DND-41 (cell line): ENCODE measurements at regions not wholly inside any gene's neighbourhood (a gene's known extent, or its start where the extent isn't known, plus 50 kb on each side); places are given as distances from the start of the nearest gene placed in this dataset.

Experiments used
- ATAC-seq: fragments of 200-7000 bp; cut with Tn5 transposase; 3 replicates; pipeline ENCODE4 v1.9.1; 2021; ENCODE audit warnings: low read depth; ENCODE audit not compliant: insufficient read depth
- DNase-seq: peaks from one replicate; pipeline ENCODE4 v3.0.0-alpha.2; 2020
- H2AFZ ChIP-seq: 2 replicates; pipeline ENCODE4 v1.6.0; 2012; ENCODE audit warnings: low read depth, low read length
- H3K27ac ChIP-seq: 2 replicates; pipeline ENCODE4 v1.5.1; 2012; ENCODE audit warnings: low read length, inconsistent platforms
- H3K27me3 ChIP-seq: fragments of 200-600 bp; sonication (generic); 2 replicates; pipeline ENCODE4 v1.6.0; 2012; ENCODE audit warnings: low read length, mild to moderate bottlenecking, inconsistent platforms; ENCODE audit not compliant: insufficient read depth, poor library complexity
- H3K36me3 ChIP-seq: 2 replicates; pipeline ENCODE4 v1.5.1; 2012; ENCODE audit warnings: low read length, inconsistent platforms; ENCODE audit not compliant: insufficient read depth
- H3K4me1 ChIP-seq: 2 replicates; pipeline ENCODE4 v1.5.1; 2012; ENCODE audit warnings: mild to moderate bottlenecking, low read length; ENCODE audit not compliant: insufficient read depth
- H3K4me2 ChIP-seq: 2 replicates; pipeline ENCODE4 v1.6.0; 2012; ENCODE audit warnings: mild to moderate bottlenecking, moderate library complexity, low read length, inconsistent platforms; ENCODE audit not compliant: insufficient read depth
- H3K4me3 ChIP-seq, 2 experiments: fragments of 200-600 bp in 1 of 2; shearing (Covaris generic) in 1 of 2; 2 replicates each; pipeline ENCODE4 v1.5.1; 2012 to 2016; ENCODE audit warnings: inconsistent platforms in 2 of 2, low read length in 2 of 2, mild to moderate bottlenecking in 2 of 2, low read depth in 1 of 2, moderate library complexity in 1 of 2
- H3K79me2 ChIP-seq: 2 replicates; pipeline ENCODE4 v1.6.0; 2012; ENCODE audit warnings: low read length, inconsistent platforms; ENCODE audit not compliant: insufficient read depth
- H3K9ac ChIP-seq: 2 replicates; pipeline ENCODE4 v1.6.0; 2012; ENCODE audit warnings: low read depth, mild to moderate bottlenecking, inconsistent platforms, low read length, moderate library complexity
- H3K9me3 ChIP-seq: 2 replicates; pipeline ENCODE4 v1.5.1; 2012; ENCODE audit warnings: low read length, moderate library complexity, mild to moderate bottlenecking, inconsistent platforms; ENCODE audit not compliant: insufficient read depth, severe bottlenecking
- H4K20me1 ChIP-seq: 2 replicates; pipeline ENCODE4 v1.6.0; 2012; ENCODE audit warnings: low read length; ENCODE audit not compliant: insufficient read depth
- EZH2 ChIP-seq: IDR thresholded peaks from 3 replicates; pipeline ENCODE4 v1.6.1; 2012; ENCODE audit warnings: borderline replicate concordance, low read depth, mild to moderate bottlenecking, moderate library complexity, low read length, inconsistent platforms; ENCODE audit not compliant: severe bottlenecking
- TF ChIP-seq, protein P1 (sequence below): IDR thresholded peaks from 2 replicates; pipeline ENCODE4 v1.5.1; 2012; ENCODE audit warnings: borderline replicate concordance, low read length, moderate library complexity, mild to moderate bottlenecking; ENCODE audit not compliant: poor library complexity, severe bottlenecking; ENCODE audit errors: extremely low read depth

DNA sequence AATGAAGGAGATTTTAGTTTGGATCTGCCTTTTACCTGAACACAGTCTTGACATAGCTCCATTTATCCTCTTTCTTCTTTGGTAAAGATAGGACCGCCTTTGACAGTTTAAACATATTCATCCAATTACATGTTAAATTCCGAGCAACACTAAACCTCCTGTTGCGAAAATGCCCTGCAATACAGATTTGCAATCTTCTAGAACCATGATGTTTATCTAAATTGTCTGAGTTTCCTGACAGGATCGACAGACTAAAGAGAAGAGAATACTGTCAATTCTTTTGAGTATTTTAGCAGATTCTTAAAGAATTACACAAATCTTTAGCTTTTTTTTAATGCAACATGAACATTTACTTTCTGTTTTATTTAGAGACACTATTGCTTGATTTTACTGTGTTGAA, 1145.5 kb downstream of the CDH11 start:
- H3K4me3 ChIP-seq = no peak overlapping the region
- H2AFZ ChIP-seq = no peak overlapping the region
- H3K4me2 ChIP-seq = no peak overlapping the region
- no peaks in the 10 kb centered on the region for H4K20me1 ChIP-seq
- no peak for ATAC-seq
- H3K9ac ChIP-seq = no peak overlapping the region
- H3K27me3 ChIP-seq = no peaks in the 10 kb centered on the region
- TF ChIP-seq, protein P1, sequence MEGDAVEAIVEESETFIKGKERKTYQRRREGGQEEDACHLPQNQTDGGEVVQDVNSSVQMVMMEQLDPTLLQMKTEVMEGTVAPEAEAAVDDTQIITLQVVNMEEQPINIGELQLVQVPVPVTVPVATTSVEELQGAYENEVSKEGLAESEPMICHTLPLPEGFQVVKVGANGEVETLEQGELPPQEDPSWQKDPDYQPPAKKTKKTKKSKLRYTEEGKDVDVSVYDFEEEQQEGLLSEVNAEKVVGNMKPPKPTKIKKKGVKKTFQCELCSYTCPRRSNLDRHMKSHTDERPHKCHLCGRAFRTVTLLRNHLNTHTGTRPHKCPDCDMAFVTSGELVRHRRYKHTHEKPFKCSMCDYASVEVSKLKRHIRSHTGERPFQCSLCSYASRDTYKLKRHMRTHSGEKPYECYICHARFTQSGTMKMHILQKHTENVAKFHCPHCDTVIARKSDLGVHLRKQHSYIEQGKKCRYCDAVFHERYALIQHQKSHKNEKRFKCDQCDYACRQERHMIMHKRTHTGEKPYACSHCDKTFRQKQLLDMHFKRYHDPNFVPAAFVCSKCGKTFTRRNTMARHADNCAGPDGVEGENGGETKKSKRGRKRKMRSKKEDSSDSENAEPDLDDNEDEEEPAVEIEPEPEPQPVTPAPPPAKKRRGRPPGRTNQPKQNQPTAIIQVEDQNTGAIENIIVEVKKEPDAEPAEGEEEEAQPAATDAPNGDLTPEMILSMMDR = no peak
- no peak for TF ChIP-seq EZH2
- H3K9me3 ChIP-seq = no peaks in the 10 kb centered on the region
- no peaks in the 10 kb centered on the region for H3K36me3 ChIP-seq
- no peak overlapping the region for H3K27ac ChIP-seq
- no peaks in the 10 kb centered on the region for H3K79me2 ChIP-seq
- DNase-seq = no peak
- H3K4me1 ChIP-seq = no peaks in the 10 kb centered on the region

DNA sequence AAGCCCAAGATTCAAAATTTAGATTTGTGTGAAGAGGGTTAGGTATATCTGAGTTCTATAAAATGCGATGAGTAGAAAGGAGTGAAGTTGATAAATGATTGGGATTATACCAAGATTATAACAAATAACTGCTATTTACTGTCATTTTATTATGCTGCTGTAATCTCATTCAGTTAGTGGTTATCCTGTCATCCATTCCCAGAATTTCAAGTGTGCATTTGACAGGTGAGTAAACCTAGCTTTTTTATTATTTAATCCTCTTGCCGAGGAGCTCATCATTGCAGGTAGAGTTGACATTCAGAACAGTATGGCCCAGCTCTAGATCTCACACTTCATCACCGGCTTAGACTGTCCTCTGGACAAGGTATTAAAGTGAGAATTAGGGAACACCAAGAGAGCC, 1146.2 kb downstream of the CDH11 start:
- Histone ChIP-seq H3K4me3 (no peak overlapping the region), H2AFZ (no peak overlapping the region), H3K9me3 (no peaks in the 10 kb centered on the region), H3K27me3 (no peaks in the 10 kb centered on the region), H3K79me2 (no peaks in the 10 kb centered on the region), H4K20me1 (no peaks in the 10 kb centered on the region), H3K4me1 (no peaks in the 10 kb centered on the region), H3K9ac (no peak overlapping the region), H3K36me3 (no peaks in the 10 kb centered on the region), H3K27ac (no peak overlapping the region), H3K4me2 (no peak overlapping the region)
- TF ChIP-seq EZH2 = no peak
- TF ChIP-seq, protein P1 = no peak
- DNase-seq = no peak
- no peak for ATAC-seq

DNA sequence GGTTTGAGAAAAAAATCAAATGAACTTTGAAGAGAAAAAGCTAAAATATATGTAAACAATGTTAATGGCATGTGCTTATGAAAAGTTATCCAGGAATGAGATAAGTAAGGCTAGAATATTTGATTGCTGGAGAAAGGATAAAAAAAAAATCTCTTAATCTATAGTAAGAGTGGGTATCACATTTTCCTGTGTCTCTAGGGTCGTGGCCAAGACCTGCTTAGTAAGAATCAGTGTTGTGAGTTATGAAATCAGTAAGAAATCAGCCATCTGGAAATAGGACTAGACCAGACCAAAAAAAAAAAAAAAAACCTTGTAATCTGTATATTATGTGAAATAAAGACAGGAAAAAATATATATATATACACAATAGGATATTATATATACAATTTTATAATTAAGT, 1153.9 kb downstream of the CDH11 start:
- Histone ChIP-seq H3K9ac (no peak overlapping the region), H3K27ac (no peak overlapping the region), H2AFZ (no peak overlapping the region), H3K4me2 (no peak overlapping the region), H3K36me3 (no peaks in the 10 kb centered on the region), H3K27me3 (no peaks in the 10 kb centered on the region), H3K9me3 (no peaks in the 10 kb centered on the region), H3K4me1 (no peaks in the 10 kb centered on the region), H3K79me2 (no peaks in the 10 kb centered on the region), H3K4me3 (no peak overlapping the region), H4K20me1 (no peaks in the 10 kb centered on the region)
- ATAC-seq = no peak
- TF ChIP-seq, protein P1 = no peak
- no peak for TF ChIP-seq EZH2
- no peak for DNase-seq

DNA sequence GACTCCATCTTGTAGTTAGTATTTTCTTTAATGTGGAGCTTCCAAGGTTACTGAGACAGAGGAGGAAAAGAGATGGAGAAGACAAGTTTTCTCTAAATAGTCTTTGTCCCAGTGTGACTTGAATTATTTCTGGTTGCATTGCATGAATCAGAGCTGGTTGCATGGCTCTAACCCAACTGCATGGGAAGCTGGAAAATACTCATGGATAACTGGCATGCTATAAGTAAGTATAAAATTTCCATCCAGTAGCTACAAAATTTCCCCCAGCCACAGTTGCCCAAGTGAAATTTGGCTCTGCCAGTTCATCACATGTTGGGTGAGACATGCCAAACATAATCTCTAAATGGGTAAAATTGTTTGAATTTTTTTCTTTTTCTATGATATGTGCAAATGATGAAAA, 1161.5 kb downstream of the CDH11 start:
- no peak for TF ChIP-seq EZH2
- TF ChIP-seq, protein P1 = no peak
- Histone ChIP-seq H3K4me1 (no peaks in the 10 kb centered on the region), H3K9me3 (no peaks in the 10 kb centered on the region), H3K27ac (no peak overlapping the region), H3K4me3 (no peak overlapping the region), H3K36me3 (no peaks in the 10 kb centered on the region), H3K4me2 (no peak overlapping the region), H3K9ac (no peak overlapping the region), H3K79me2 (no peaks in the 10 kb centered on the region), H2AFZ (no peak overlapping the region), H4K20me1 (no peaks in the 10 kb centered on the region), H3K27me3 (no peaks in the 10 kb centered on the region)
- DNase-seq = no peak
- no peak for ATAC-seq
